H9 (cell line): ENCODE measurements at regions not wholly inside any gene's neighbourhood (a gene's known extent, or its start where the extent isn't known, plus 50 kb on each side); places are given as distances from the start of the nearest gene placed in this dataset.
"Not testable (repeated sequence)": the region's sequence is repeated elsewhere in the genome, so short reads cannot be mapped to it uniquely, and the experiment has no call there.

Source experiments
- DNase-seq: peaks from one replicate; pipeline ENCODE4 v3.0.0-alpha.2; 2017
- H2AFZ ChIP-seq: one replicate; pipeline ENCODE4 v1.6.1; 2013; ENCODE audit warnings: mild to moderate bottlenecking, low read length, control low read depth, moderate library complexity
- H2AK5ac ChIP-seq: 2 replicates; pipeline ENCODE4 v1.6.1; 2013; ENCODE audit warnings: low read length, control low read depth, mixed read lengths; ENCODE audit not compliant: insufficient read length
- H2BK120ac ChIP-seq: one replicate; pipeline ENCODE4 v1.6.1; 2013; ENCODE audit warnings: low read depth, mild to moderate bottlenecking, low read length, control low read depth, inconsistent platforms; ENCODE audit not compliant: poor library complexity, severe bottlenecking
- H2BK12ac ChIP-seq: 2 replicates; pipeline ENCODE4 v1.6.1; 2013; ENCODE audit warnings: low read length, control low read depth, mixed read lengths, low read depth; ENCODE audit not compliant: insufficient read length
- H2BK15ac ChIP-seq: 2 replicates; pipeline ENCODE4 v1.6.1; 2013; ENCODE audit warnings: low read depth, low read length, control low read depth
- H2BK20ac ChIP-seq: one replicate; pipeline ENCODE4 v1.6.1; 2013; ENCODE audit warnings: low read depth, mild to moderate bottlenecking, low read length, control low read depth, inconsistent platforms; ENCODE audit not compliant: poor library complexity, severe bottlenecking
- H2BK5ac ChIP-seq: 2 replicates; pipeline ENCODE4 v1.6.1; 2013; ENCODE audit warnings: low read length, control low read depth, mixed read lengths; ENCODE audit not compliant: insufficient read length
- H3K14ac ChIP-seq: 2 replicates; pipeline ENCODE4 v1.6.1; 2013; ENCODE audit warnings: low read length, control low read depth; ENCODE audit not compliant: insufficient read depth
- H3K18ac ChIP-seq: 2 replicates; pipeline ENCODE4 v1.6.1; 2013; ENCODE audit warnings: low read depth, mild to moderate bottlenecking, mixed read lengths, low read length, control low read depth; ENCODE audit not compliant: insufficient read length
- H3K23ac ChIP-seq: 2 replicates; pipeline ENCODE4 v1.6.1; 2013; ENCODE audit warnings: low read length, control low read depth, mixed read lengths, low read depth; ENCODE audit not compliant: insufficient read length
- H3K23me2 ChIP-seq: 2 replicates; pipeline ENCODE4 v1.6.1; 2013; ENCODE audit warnings: low read depth, mild to moderate bottlenecking, mixed read lengths, low read length, control low read depth; ENCODE audit not compliant: insufficient read length, poor library complexity, severe bottlenecking
- H3K27ac ChIP-seq: 2 replicates; pipeline ENCODE4 v1.5.1; 2013; ENCODE audit warnings: low read length, control low read depth, mixed read lengths, low read depth; ENCODE audit not compliant: insufficient read length
- H3K27me3 ChIP-seq: 2 replicates; pipeline ENCODE4 v1.6.1; 2013; ENCODE audit warnings: low read length, control low read depth, inconsistent platforms; ENCODE audit not compliant: insufficient read depth
- H3K4ac ChIP-seq: 2 replicates; pipeline ENCODE4 v1.6.1; 2013; ENCODE audit warnings: low read depth, mild to moderate bottlenecking, control low read depth, inconsistent platforms, low read length, moderate library complexity
- H3K4me1 ChIP-seq: 2 replicates; pipeline ENCODE4 v1.6.1; 2013; ENCODE audit warnings: low read length, control low read depth, inconsistent platforms; ENCODE audit not compliant: insufficient read depth
- H3K4me2 ChIP-seq: 2 replicates; pipeline ENCODE4 v1.6.1; 2013; ENCODE audit warnings: low read length, control low read depth, mixed read lengths; ENCODE audit not compliant: insufficient read length, insufficient read depth
- H3K56ac ChIP-seq: 2 replicates; pipeline ENCODE4 v1.6.1; 2013; ENCODE audit warnings: low read depth, mild to moderate bottlenecking, mixed read lengths, low read length, control low read depth; ENCODE audit not compliant: insufficient read length
- H3K79me1 ChIP-seq: 2 replicates; pipeline ENCODE4 v1.6.1; 2013; ENCODE audit warnings: low read depth, mild to moderate bottlenecking, moderate library complexity, low read length, control low read depth, inconsistent platforms; ENCODE audit not compliant: insufficient read depth, poor library complexity, severe bottlenecking
- H3K79me2 ChIP-seq: 2 replicates; pipeline ENCODE4 v1.6.1; 2013; ENCODE audit warnings: low read length, control low read depth, inconsistent platforms; ENCODE audit not compliant: insufficient read depth
- H3K9ac ChIP-seq: 2 replicates; pipeline ENCODE4 v1.6.1; 2013; ENCODE audit warnings: low read length, control low read depth, mixed read lengths; ENCODE audit not compliant: insufficient read length; ENCODE audit errors: extremely low read depth
- H3K9me3 ChIP-seq: one replicate; pipeline ENCODE4 v1.6.1; 2013; ENCODE audit warnings: low read depth, low read length, inconsistent platforms; ENCODE audit not compliant: control insufficient read depth
- H3T11ph ChIP-seq: one replicate; pipeline ENCODE4 v1.6.1; 2013; ENCODE audit warnings: mild to moderate bottlenecking, low read length, control low read depth, inconsistent platforms
- H4K20me1 ChIP-seq: one replicate; pipeline ENCODE4 v1.6.1; 2013; ENCODE audit not compliant: control insufficient read depth, insufficient read length, insufficient read depth
- H4K5ac ChIP-seq: 2 replicates; pipeline ENCODE4 v1.6.1; 2013; ENCODE audit warnings: low read depth, mild to moderate bottlenecking, mixed read lengths, low read length, control low read depth; ENCODE audit not compliant: insufficient read length
- H4K8ac ChIP-seq: replicated peaks from 2 replicates; pipeline ENCODE4 v1.6.1; 2013; ENCODE audit warnings: low read length, control low read depth, mixed read lengths, low read depth; ENCODE audit not compliant: insufficient read length
- H4K91ac ChIP-seq: 2 replicates; pipeline ENCODE4 v1.6.1; 2013; ENCODE audit warnings: low read depth, mild to moderate bottlenecking, moderate library complexity, mixed read lengths, low read length, control low read depth; ENCODE audit not compliant: insufficient read length
- H3K27ac Mint-ChIP-seq, 3 experiments: 2 replicates in 2 of 3; 3 replicates in 1 of 3; pipeline ENCODE4 v1.8.0; 2020 to 2021; ENCODE audit warnings: mixed read lengths in 3 of 3, mild to moderate bottlenecking in 1 of 3, moderate library complexity in 1 of 3
- H3K27me3 Mint-ChIP-seq: 2 replicates; pipeline ENCODE4 v1.8.0; 2021; ENCODE audit warnings: low read depth, mild to moderate bottlenecking, moderate library complexity, mixed read lengths
- H3K36me3 Mint-ChIP-seq, 3 experiments: 2 replicates in 2 of 3; 3 replicates in 1 of 3; pipeline ENCODE4 v1.8.0; 2020 to 2021; ENCODE audit warnings: low read depth in 3 of 3, mixed read lengths in 3 of 3; ENCODE audit not compliant: insufficient read depth in 1 of 3
- H3K4me1 Mint-ChIP-seq, 2 experiments: 2 replicates each; pipeline ENCODE4 v1.8.0; 2020; ENCODE audit warnings: mixed read lengths in 2 of 2
- H3K4me3 Mint-ChIP-seq, 2 experiments: 2 replicates in 1 of 2; 3 replicates in 1 of 2; pipeline ENCODE4 v1.8.0; 2020 to 2021; ENCODE audit warnings: mild to moderate bottlenecking in 2 of 2, mixed read lengths in 2 of 2, moderate library complexity in 1 of 2
- H3K9me3 Mint-ChIP-seq, 2 experiments: 2 replicates in 1 of 2; 3 replicates in 1 of 2; pipeline ENCODE4 v1.8.0; 2020; ENCODE audit warnings: mild to moderate bottlenecking in 2 of 2, mixed read lengths in 2 of 2, moderate library complexity in 1 of 2
- WGBS: extraction: QIAGEN DNeasy Blood & Tissue Kit; methylation state at CpG from one replicate; pipeline ENCODE4 v1.1.7; 2013; ENCODE audit warnings: missing lambda C conversion rate, low lambda C conversion rate, mixed read lengths; ENCODE audit not compliant: insufficient read length; ENCODE audit errors: extremely low coverage; 5-methylcytosine and 5-hydroxymethylcytosine counted together

DNA sequence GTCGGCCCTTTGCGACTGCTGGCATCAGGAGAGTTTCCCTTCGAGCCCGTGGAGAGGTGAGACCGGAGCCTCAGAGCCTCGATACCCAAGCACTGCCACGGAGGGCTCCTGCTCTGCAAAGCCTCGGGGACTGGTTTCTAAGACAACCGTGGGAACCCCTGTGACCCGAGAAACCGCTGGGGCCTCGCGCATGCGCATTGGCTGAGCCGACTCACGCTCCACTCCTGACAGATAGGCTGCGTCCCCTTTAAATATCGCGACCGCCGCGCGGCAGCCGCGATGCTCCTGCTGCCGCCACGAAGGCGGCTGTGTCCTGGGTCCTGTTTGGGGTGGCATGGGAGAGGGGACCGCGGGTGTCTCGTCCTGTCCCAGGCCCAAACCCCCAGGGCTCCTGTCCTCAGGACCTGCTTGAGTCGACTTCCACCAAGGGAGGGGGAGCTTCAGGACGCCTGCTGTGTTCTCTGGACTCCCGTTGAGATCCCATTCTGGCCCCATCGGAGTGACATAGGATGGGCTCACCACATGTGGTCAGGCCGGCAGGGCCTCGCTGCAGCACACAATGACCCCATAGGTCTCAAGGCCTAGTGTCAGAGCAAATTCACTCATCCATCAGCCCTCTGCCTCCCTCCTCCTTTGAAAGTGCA lies 701.7 kb upstream of the TPTE start:
- not testable (repeated sequence) for H3K4me2 ChIP-seq, H2BK15ac ChIP-seq, H3K14ac ChIP-seq, H3K27ac ChIP-seq, H2BK5ac ChIP-seq, H4K91ac ChIP-seq, H3K79me2 ChIP-seq, H3K36me3 Mint-ChIP-seq, H4K8ac ChIP-seq, H3K4me1 Mint-ChIP-seq, H3K79me1 ChIP-seq, H3K9me3 ChIP-seq, H2AFZ ChIP-seq, DNase-seq, H2BK20ac ChIP-seq, H2BK120ac ChIP-seq, H3K27me3 Mint-ChIP-seq, H3K4ac ChIP-seq, H2AK5ac ChIP-seq, H3K56ac ChIP-seq, H3K18ac ChIP-seq, H3K23ac ChIP-seq, H3T11ph ChIP-seq, H3K4me3 Mint-ChIP-seq, H3K9ac ChIP-seq, H3K27ac Mint-ChIP-seq, H2BK12ac ChIP-seq, H4K20me1 ChIP-seq, H3K23me2 ChIP-seq, H3K27me3 ChIP-seq, H3K4me1 ChIP-seq, H4K5ac ChIP-seq
- WGBS: no CpG with 5 or more reads among the region's 37 CpGs
- peaks cover 12 to 24% of the 10 kb centered on the region in 2 experiments for H3K9me3 Mint-ChIP-seq

DNA sequence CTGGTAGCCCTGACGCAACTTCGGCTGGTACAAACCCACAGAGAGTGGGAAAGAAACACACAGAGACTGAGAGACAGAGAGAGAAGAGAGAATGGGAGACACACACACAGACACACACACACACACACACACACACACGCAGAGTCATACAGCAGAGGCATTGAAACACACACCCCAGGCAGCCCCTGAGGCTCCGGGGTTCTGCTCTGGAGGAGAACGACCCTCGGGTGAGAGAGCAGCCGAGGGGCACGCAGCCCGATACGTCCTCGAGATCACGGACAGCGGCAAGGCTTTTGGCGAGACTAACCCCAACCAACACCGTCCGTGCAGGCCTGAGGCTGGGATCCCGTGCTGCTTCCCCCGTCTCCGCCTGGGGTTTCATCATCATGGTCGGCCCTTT lies 700.8 kb upstream of the TPTE start:
- not testable (repeated sequence) for DNase-seq, H3K9me3 ChIP-seq, H3K27ac ChIP-seq, H3K14ac ChIP-seq, H2BK15ac ChIP-seq, H2AK5ac ChIP-seq, H3K27ac Mint-ChIP-seq, H3K79me1 ChIP-seq, H2BK20ac ChIP-seq, H3K27me3 ChIP-seq, H3K4ac ChIP-seq, H2BK120ac ChIP-seq, H2BK5ac ChIP-seq, H3K79me2 ChIP-seq, H2AFZ ChIP-seq, H3K56ac ChIP-seq, H3K4me1 Mint-ChIP-seq, H2BK12ac ChIP-seq, H3K27me3 Mint-ChIP-seq, H3K36me3 Mint-ChIP-seq, H3K4me1 ChIP-seq, H3K23me2 ChIP-seq, H3K18ac ChIP-seq, H3K23ac ChIP-seq, H3K4me2 ChIP-seq, H3T11ph ChIP-seq, H4K91ac ChIP-seq, H4K5ac ChIP-seq, H4K8ac ChIP-seq, H4K20me1 ChIP-seq, H3K9ac ChIP-seq
- peaks cover 10 to 21% of the 10 kb centered on the region in 2 experiments for H3K9me3 Mint-ChIP-seq
- peak overlapping the region in 1 of 2 experiments; percentile 24; a peak in 1 of 5 replicates for H3K4me3 Mint-ChIP-seq
- WGBS: no CpG with 5 or more reads among the region's 20 CpGs
